ENCODE measurements at regions not wholly inside any gene's neighbourhood (a gene's known extent, or its start where the extent isn't known, plus 50 kb on each side); places are given as distances from the start of the nearest gene placed in this dataset.

- Mint-ChIP-seq H3K27ac (no peak overlapping the region), H3K27me3 (no peaks in the 10 kb centered on the region), H3K4me1 (ENCODE audit: low read depth) (no peaks in the 10 kb centered on the region), H3K9me3 (peaks cover 16% of the 10 kb centered on the region), H3K36me3 (ENCODE audit: low read depth) (no peaks in the 10 kb centered on the region), H3K4me3 (no peak overlapping the region)
- POLR2A ChIA-PET: no interaction called here
- no peak for TF ChIP-seq CTCF (IDR thresholded peaks at IDR 0.05)
- CTCF ChIA-PET: no interaction called here
- DNase-seq: no peak
- no peak for ATAC-seq
- intact Hi-C loops (cut with micrococcal nuclease): no loop called here
Measured at GRCh38 chr3:1529676-1530075, 436.9 kb downstream of the CNTN6 start.

- Mint-ChIP-seq H3K27ac (no peak overlapping the region), H3K27me3 (no peaks in the 10 kb centered on the region), H3K9me3 (peaks cover 18% of the 10 kb centered on the region), H3K4me3 (no peak overlapping the region), H3K36me3 (ENCODE audit: low read depth) (no peaks in the 10 kb centered on the region), H3K4me1 (ENCODE audit: low read depth) (no peaks in the 10 kb centered on the region)
- ChIA-PET CTCF (no interaction called here), POLR2A (no interaction called here)
- TF ChIP-seq CTCF (IDR thresholded peaks at IDR 0.05): no peak
- DNase-seq (no peak), ATAC-seq (no peak)
- intact Hi-C loops (cut with micrococcal nuclease): no loop called here
Measured at GRCh38 chr3:1531981-1532380, 439.2 kb downstream of the CNTN6 start.

GRCh38 chr3:1532935-1533606 lies 440.2 kb downstream of the CNTN6 start:
- DNase-seq (no peak), ATAC-seq (no peak)
- peaks cover 21% of the 10 kb centered on the region for H3K9me3 Mint-ChIP-seq
- no peak for TF ChIP-seq CTCF (IDR thresholded peaks at IDR 0.05)
- no peaks in the 10 kb centered on the region for H3K4me1 Mint-ChIP-seq (ENCODE audit: low read depth)
- no peaks in the 10 kb centered on the region for H3K36me3 Mint-ChIP-seq (ENCODE audit: low read depth)
- ChIA-PET POLR2A (interaction anchor here (0.8 kb wide), 1 partner anchor 408 kb away, joined by 3 read pairs; no protein-coding TSS in a partner anchor), CTCF (no interaction called here)
- H3K4me3 Mint-ChIP-seq: no peak overlapping the region
- intact Hi-C loops (cut with micrococcal nuclease): no loop called here
- H3K27me3 Mint-ChIP-seq: no peaks in the 10 kb centered on the region
- no peak overlapping the region for H3K27ac Mint-ChIP-seq

GRCh38 chr3:1533763-1534162 lies 440.9 kb downstream of the CNTN6 start:
- TF ChIP-seq CTCF (IDR thresholded peaks at IDR 0.05): no peak
- DNase-seq: no peak

GRCh38 chr3:1534252-1534651 lies 441.4 kb downstream of the CNTN6 start:
- CTCF ChIA-PET: no interaction called here

More at GRCh38 chr3:1533763-1534162, 440.9 kb downstream of the CNTN6 start:
- Mint-ChIP-seq H3K27me3 (no peaks in the 10 kb centered on the region), H3K27ac (no peak overlapping the region), H3K4me1 (ENCODE audit: low read depth) (no peaks in the 10 kb centered on the region), H3K4me3 (no peak overlapping the region), H3K9me3 (peaks cover 21% of the 10 kb centered on the region), H3K36me3 (ENCODE audit: low read depth) (no peaks in the 10 kb centered on the region)
- intact Hi-C loops (cut with micrococcal nuclease): no loop called here
- ChIA-PET CTCF (no interaction called here), POLR2A (interaction anchor here (0.8 kb wide), 1 partner anchor 407 kb away, joined by 3 read pairs; no protein-coding TSS in a partner anchor)
- ATAC-seq: no peak

More at GRCh38 chr3:1534252-1534651, 441.4 kb downstream of the CNTN6 start:
- TF ChIP-seq CTCF (IDR thresholded peaks at IDR 0.05): no peak
- DNase-seq (no peak), ATAC-seq (no peak)
- intact Hi-C loops (cut with micrococcal nuclease): no loop called here
- H3K27ac Mint-ChIP-seq: no peak overlapping the region
- peaks cover 24% of the 10 kb centered on the region for H3K9me3 Mint-ChIP-seq
- no peaks in the 10 kb centered on the region for H3K27me3 Mint-ChIP-seq
- POLR2A ChIA-PET: no interaction called here
- no peak overlapping the region for H3K4me3 Mint-ChIP-seq
- H3K4me1 Mint-ChIP-seq (ENCODE audit: low read depth): no peaks in the 10 kb centered on the region
- no peaks in the 10 kb centered on the region for H3K36me3 Mint-ChIP-seq (ENCODE audit: low read depth)

All from activated CD8-positive, alpha-beta T cell treated with anti-CD3 and anti-CD28 coated beads for 36 hours (primary cell).